Left lung (tissue), 4 donors: ENCODE measurements at regions not wholly inside any gene's neighbourhood (a gene's known extent, or its start where the extent isn't known, plus 50 kb on each side); places are given as distances from the start of the nearest gene placed in this dataset.

Source experiments
- ATAC-seq: fragments of 200-7000 bp; cut with Tn5 transposase; one replicate; pipeline ENCODE4 v1.9.1; 2020; ENCODE audit warnings: moderate library complexity
- DNase-seq, 4 donors: peaks; one replicate each; pipeline ENCODE4 v3.0.0-alpha.2; 2013 to 2020
- H3K27ac ChIP-seq, 2 donors: fragments of 200-600 bp; sonication (generic) in 1 of 2; one replicate each; pipeline versions ENCODE4 v1.5.0 to v1.8.0; 2020 to 2021
- H3K27me3 ChIP-seq, 2 donors: fragments of 200-600 bp; sonication (generic) in 1 of 2; one replicate each; pipeline versions ENCODE4 v1.5.0 to v1.8.0; 2020 to 2021
- H3K36me3 ChIP-seq, 2 donors: fragments of 200-600 bp; sonication (generic) in 1 of 2; one replicate each; pipeline versions ENCODE4 v1.5.0 to v1.8.0; 2020 to 2021
- H3K4me1 ChIP-seq, 2 donors: fragments of 200-600 bp; one replicate each; pipeline ENCODE4 v1.8.0; 2021
- H3K4me3 ChIP-seq, 2 donors: fragments of 200-600 bp; sonication (generic) in 1 of 2; one replicate each; pipeline versions ENCODE4 v1.5.0 to v1.8.0; 2020 to 2021; ENCODE audit warnings: mild to moderate bottlenecking in 1 of 2
- H3K9me3 ChIP-seq, 2 donors: fragments of 200-600 bp; sonication (generic) in 1 of 2; one replicate each; pipeline versions ENCODE4 v1.5.0 to v1.8.0; 2020 to 2021
- intact Hi-C, 2 donors: fragments of 100-400 bp; cut with DNase I; formaldehyde crosslinking; loops; one replicate each; pipeline versions ENCODE4 v1.11.2 to v1.14.2; 2022
- TF ChIP-seq, protein P1 (sequence below), 2 donors: fragments of 200-600 bp; sonication (generic) in 1 of 2; IDR thresholded peaks; one replicate each; pipeline versions ENCODE4 v1.5.0 to v1.8.0; 2021; ENCODE audit warnings: antibody characterized with exemption in 2 of 2
- donor health status: DM: no; HTN: yes; CAD: no.
- donor health status: DM: no; HTN: no; CAD: no.

DNA sequence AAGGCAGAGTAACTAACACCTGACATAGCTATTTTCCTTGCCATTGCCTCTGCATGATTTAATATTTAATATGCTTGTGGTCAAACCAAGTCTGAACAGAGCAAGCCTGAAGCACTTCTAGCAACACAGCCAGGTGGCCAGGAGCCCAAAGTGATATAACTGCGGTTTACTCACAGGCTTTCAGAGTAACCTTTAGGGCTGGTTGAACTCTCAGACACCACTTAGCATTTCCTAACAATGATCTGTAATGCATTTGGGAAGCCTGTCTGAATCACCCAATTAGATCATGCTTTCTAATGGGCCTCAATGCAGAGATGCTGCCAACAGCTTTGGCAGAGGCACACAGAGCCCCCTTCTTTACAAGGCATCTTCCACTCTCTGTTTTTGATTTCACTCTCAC, 96.1 kb downstream of the FDX1 start:
- Histone ChIP-seq H3K27ac (peak overlapping the region in 1 of 2 donors; percentile 44), H3K36me3 (no peaks in the 10 kb centered on the region), H3K4me1 (peaks cover 5 to 8% of the 10 kb centered on the region in 2 donors), H3K4me3 (no peak overlapping the region), H3K27me3 (no peaks in the 10 kb centered on the region), H3K9me3 (no peaks in the 10 kb centered on the region)
- DNase-seq (peak in 2 of 4 donors; percentile 40 to 76), ATAC-seq (peak; percentile 86)
- TF ChIP-seq, protein P1, sequence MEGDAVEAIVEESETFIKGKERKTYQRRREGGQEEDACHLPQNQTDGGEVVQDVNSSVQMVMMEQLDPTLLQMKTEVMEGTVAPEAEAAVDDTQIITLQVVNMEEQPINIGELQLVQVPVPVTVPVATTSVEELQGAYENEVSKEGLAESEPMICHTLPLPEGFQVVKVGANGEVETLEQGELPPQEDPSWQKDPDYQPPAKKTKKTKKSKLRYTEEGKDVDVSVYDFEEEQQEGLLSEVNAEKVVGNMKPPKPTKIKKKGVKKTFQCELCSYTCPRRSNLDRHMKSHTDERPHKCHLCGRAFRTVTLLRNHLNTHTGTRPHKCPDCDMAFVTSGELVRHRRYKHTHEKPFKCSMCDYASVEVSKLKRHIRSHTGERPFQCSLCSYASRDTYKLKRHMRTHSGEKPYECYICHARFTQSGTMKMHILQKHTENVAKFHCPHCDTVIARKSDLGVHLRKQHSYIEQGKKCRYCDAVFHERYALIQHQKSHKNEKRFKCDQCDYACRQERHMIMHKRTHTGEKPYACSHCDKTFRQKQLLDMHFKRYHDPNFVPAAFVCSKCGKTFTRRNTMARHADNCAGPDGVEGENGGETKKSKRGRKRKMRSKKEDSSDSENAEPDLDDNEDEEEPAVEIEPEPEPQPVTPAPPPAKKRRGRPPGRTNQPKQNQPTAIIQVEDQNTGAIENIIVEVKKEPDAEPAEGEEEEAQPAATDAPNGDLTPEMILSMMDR (IDR thresholded peaks at IDR 0.05) = no peak
- intact Hi-C loops = no loop called here

DNA sequence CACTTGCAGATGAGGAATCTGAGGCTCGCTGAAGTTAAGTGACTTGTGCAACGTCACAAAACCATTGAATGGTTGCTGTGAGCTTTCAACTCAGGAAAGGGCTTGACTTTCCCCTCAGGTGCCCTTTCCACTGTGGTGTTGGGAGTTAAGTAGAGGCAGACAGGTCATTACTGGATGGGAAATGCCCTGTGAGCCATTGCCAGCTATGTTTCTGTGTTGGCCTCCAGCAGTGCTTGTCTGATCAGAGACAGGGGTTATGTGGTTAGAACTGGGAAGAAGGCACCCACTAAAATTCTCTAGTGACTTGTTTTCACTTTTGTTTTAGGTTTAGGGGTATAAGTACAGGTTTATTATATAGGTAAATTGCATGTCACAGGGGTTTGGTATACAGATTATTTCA, 96.6 kb downstream of the FDX1 start:
- intact Hi-C loops = no loop called here
- no peak overlapping the region for H3K4me3 ChIP-seq
- H3K27me3 ChIP-seq = no peaks in the 10 kb centered on the region
- DNase-seq = no peak
- TF ChIP-seq, protein P1 (IDR thresholded peaks at IDR 0.05) = no peak
- ATAC-seq = peak; percentile 33
- H3K27ac ChIP-seq = peak overlapping the region in 1 of 2 donors; percentile 44
- H3K4me1 ChIP-seq = peaks cover 5 to 8% of the 10 kb centered on the region in 2 donors
- H3K36me3 ChIP-seq = no peaks in the 10 kb centered on the region
- H3K9me3 ChIP-seq = no peaks in the 10 kb centered on the region
